ENCODE measurements at regions not wholly inside any gene's neighbourhood (a gene's known extent, or its start where the extent isn't known, plus 50 kb on each side); places are given as distances from the start of the nearest gene placed in this dataset.
"Not testable (repeated sequence)": the region's sequence is repeated elsewhere in the genome, so short reads cannot be mapped to it uniquely, and the experiment has no call there.

DNA sequence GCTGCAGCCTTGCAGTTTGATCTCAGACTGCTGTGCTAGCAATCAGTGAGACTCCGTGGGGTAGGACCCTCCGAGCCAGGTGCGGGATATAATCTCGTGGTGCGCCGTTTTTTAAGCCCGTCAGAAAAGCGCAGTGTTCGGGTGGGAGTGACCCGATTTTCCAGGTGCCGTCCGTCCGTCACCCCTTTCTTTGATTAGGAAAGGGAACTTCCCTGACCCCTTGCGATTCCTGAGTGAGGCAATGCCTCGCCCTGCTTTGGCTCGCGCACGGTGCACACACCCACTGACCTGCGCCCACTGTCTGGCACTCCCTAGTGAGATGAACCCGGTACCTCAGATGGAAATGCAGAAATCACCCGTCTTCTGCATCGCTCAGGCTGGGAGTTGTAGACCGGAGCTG is 203.2 kb downstream of the SNCAIP start:
- not testable (repeated sequence) for H3K4me3 ChIP-seq (ENCODE audit: low read depth, low read length); DNase-seq (ENCODE audit: low read depth)

DNA sequence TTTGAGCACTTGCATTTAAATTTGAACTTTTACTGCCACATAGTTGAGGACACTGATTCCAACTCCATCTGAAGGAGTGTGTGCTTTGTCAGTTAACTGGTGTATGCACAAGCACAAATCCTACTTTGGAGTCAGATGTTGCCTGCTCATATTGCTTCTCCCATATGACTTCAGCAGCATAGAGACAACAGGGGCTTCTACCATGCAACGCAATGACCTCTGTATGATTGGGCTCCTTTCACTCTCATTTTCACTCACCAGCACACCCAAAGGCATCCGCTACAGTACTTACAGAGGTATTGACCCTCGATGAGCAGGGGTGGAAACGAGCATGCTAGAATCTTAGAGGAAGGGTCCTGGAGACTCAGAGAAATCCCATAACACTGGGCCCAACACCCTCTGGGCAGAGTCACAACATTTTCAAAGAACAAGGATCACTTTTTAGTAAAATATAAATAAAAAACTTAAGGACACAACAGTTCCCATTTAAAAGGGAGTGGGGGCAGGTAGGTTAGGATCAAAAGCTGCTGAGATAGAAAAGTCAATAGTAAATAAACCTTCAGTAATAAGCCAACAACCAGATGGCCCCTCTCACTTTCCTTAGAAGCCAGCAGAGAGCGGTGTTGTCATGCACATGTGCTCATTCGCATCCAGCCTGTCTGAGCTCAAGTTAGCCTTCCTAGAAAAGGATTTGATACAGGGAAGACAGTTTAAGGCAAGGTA is 203.8 kb downstream of the SNCAIP start:
- H3K4me3 ChIP-seq (ENCODE audit: low read depth, low read length) = no peak overlapping the region
- DNase-seq (ENCODE audit: low read depth) = peak; percentile 58
- TF ChIP-seq, protein P1, sequence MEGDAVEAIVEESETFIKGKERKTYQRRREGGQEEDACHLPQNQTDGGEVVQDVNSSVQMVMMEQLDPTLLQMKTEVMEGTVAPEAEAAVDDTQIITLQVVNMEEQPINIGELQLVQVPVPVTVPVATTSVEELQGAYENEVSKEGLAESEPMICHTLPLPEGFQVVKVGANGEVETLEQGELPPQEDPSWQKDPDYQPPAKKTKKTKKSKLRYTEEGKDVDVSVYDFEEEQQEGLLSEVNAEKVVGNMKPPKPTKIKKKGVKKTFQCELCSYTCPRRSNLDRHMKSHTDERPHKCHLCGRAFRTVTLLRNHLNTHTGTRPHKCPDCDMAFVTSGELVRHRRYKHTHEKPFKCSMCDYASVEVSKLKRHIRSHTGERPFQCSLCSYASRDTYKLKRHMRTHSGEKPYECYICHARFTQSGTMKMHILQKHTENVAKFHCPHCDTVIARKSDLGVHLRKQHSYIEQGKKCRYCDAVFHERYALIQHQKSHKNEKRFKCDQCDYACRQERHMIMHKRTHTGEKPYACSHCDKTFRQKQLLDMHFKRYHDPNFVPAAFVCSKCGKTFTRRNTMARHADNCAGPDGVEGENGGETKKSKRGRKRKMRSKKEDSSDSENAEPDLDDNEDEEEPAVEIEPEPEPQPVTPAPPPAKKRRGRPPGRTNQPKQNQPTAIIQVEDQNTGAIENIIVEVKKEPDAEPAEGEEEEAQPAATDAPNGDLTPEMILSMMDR (IDR thresholded peaks at IDR 0.05; ENCODE audit: insufficient read depth, low read depth, low read length, missing control alignments) = peak; percentile 66

DNA sequence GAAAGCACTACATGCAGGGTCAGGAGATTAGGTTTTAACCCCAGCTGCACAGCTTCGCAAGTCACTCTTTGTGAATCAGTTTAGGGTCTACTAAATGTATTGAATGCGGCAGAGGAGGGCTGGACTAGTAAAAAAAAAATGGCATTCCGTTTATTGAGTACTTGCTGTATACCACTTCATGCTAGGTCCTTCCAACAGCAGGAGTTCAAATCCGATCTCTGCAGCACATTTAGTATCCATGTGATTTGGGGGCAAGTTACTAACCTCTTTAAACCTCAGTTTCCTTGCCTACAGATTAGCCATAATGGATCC is 204.4 kb downstream of the SNCAIP start:
- TF ChIP-seq, protein P1 (IDR thresholded peaks at IDR 0.05; ENCODE audit: insufficient read depth, low read depth, low read length, missing control alignments) = no peak
- H3K4me3 ChIP-seq (ENCODE audit: low read depth, low read length) = no peak overlapping the region
- no peak for DNase-seq (ENCODE audit: low read depth)

DNA sequence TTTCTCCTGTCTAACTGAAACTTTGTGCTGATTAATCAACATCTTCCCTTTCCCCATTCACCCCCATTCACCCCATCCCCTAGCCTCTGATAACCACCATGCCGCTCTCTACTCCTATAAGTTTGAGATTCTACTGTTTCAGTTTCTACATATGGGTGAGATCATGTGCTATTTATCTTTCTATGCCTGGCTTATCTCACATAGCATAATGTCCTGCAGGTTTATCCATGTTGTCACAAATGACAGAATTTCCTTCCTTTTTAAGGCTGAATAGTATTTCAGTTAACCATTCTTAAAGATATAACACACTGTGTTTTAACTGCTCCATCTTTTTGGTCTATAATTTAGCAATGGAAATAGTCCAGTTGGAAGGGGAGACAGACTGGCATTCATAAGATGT is 205.1 kb downstream of the SNCAIP start:
- H3K4me3 ChIP-seq (ENCODE audit: low read depth, low read length) = no peak overlapping the region
- DNase-seq (ENCODE audit: low read depth) = no peak
- TF ChIP-seq, protein P1 (IDR thresholded peaks at IDR 0.05; ENCODE audit: insufficient read depth, low read depth, low read length, missing control alignments) = no peak

DNA sequence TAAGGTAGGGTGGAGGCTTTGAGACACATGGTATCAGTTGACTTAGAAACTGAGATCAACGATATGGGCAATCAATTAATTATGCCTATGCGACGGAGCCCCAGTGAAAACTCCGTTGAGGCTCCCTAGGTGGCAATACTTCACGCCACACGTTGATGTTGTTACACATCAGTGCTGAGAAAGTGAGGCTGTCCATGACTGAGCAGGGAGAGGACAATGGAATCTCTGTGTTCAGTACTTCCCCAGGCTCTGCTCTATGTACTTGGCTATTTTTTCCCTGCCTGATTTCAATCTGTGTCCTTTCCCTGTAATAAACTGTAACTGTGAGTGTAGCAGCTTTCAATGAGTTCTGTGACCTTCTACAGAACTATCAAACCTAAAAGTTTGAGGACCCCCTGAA is 211.7 kb downstream of the SNCAIP start:
- TF ChIP-seq, protein P1 (IDR thresholded peaks at IDR 0.05; ENCODE audit: insufficient read depth, low read depth, low read length, missing control alignments) = no peak
- DNase-seq (ENCODE audit: low read depth) = no peak
- H3K4me3 ChIP-seq (ENCODE audit: low read depth, low read length) = no peak overlapping the region

DNA sequence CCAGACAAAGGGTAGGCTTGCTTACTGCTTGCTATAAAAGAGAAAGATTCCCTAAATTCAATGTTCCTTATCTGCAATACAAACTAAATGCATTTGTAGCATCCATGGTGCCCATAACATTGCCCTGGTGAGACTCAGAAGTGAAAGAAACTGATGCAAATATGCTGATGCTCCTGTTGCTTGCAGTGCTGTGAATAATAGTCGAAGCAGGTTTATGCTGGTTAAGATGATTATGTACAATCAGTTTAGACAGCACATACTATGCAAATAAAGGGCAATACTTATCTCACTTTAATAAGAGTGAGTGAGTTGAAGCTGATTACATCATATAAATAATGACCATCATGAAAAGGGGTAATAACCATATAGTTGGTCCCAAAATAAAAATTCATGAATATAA is 215.5 kb downstream of the SNCAIP start:
- TF ChIP-seq, protein P1 (IDR thresholded peaks at IDR 0.05; ENCODE audit: insufficient read depth, low read depth, low read length, missing control alignments) = no peak
- no peak for DNase-seq (ENCODE audit: low read depth)
- H3K4me3 ChIP-seq (ENCODE audit: low read depth, low read length) = no peak overlapping the region

DNA sequence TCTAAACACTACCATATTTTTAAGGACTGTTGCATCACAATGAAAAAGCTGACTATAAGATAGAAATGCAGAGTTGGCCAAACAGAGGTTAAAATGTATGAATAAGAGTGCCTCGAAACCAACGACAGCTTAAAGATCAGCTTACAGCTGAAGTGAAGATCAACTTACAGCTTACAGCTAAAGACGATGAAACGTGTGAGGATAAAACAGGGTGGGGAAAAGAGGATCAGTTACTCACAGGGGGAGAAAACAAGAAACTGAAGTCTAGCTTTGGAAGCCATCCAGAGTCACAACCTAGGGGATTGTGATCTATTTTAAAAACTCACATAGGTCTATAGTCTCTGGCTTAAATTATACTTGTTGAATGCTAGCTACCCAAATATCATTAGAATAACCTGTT is 220.0 kb downstream of the SNCAIP start:
- no peak overlapping the region for H3K4me3 ChIP-seq (ENCODE audit: low read depth, low read length)
- TF ChIP-seq, protein P1 (IDR thresholded peaks at IDR 0.05; ENCODE audit: insufficient read depth, low read depth, low read length, missing control alignments) = no peak
- DNase-seq (ENCODE audit: low read depth) = no peak

Measured in GM12865 (cell line).